IMR-90 (cell line): ENCODE measurements at regions not wholly inside any gene's neighbourhood (a gene's known extent, or its start where the extent isn't known, plus 50 kb on each side); places are given as distances from the start of the nearest gene placed in this dataset.

Experiments
- ATAC-seq: fragments of 200-7000 bp; cut with Tn5 transposase; 2 replicates; pipeline ENCODE4 v1.9.1; 2020; ENCODE audit warnings: low read depth, mild to moderate bottlenecking, moderate library complexity
- BruUV-seq: library from RNA; stranded (reverse); fragments of 400-500 nt; replicated peaks from 2 replicates; lab custom pipeline; 2021; lab: Mats Ljungman, UMichigan
- CTCF ChIA-PET: fragments of 300-600 bp; formaldehyde crosslinking; extraction: SDS; loops from one replicate; lab custom pipeline; 2021; ENCODE audit warnings: antibody characterized with exemption; lab: Yijun Ruan, JAX
- POLR2A ChIA-PET: fragments of 300-600 bp; sonication (Branson Sonifier 250); formaldehyde crosslinking; loops from one replicate; lab custom pipeline; 2022; ENCODE audit warnings: antibody characterized with exemption; ENCODE audit not compliant: unreplicated experiment; lab: Charles Lee
- DNase-seq: peaks from one replicate; pipeline ENCODE4 v3.0.0; 2013
- H2AFZ ChIP-seq: replicated peaks from 2 replicates; pipeline ENCODE3; 2013; ENCODE audit warnings: low read length, mild to moderate bottlenecking; ENCODE audit not compliant: poor library complexity
- H2AK5ac ChIP-seq: 2 replicates; pipeline ENCODE4 v1.6.1; 2013; ENCODE audit warnings: low read depth, low read length, inconsistent platforms
- H2AK9ac ChIP-seq: replicated peaks from 2 replicates; pipeline ENCODE3; 2013; ENCODE audit warnings: mild to moderate bottlenecking, low read depth, low read length, moderate library complexity; ENCODE audit not compliant: poor library complexity
- H2BK120ac ChIP-seq: 2 replicates; pipeline ENCODE4 v1.6.1; 2013; ENCODE audit warnings: low read depth, low read length, inconsistent platforms
- H2BK15ac ChIP-seq: 3 replicates; pipeline ENCODE4 v1.6.1; 2013; ENCODE audit warnings: low read depth, low read length, inconsistent platforms
- H2BK20ac ChIP-seq: 2 replicates; pipeline ENCODE4 v1.6.1; 2013; ENCODE audit warnings: low read depth, mild to moderate bottlenecking, inconsistent platforms, low read length, moderate library complexity
- H2BK5ac ChIP-seq: 2 replicates; pipeline ENCODE4 v1.6.1; 2013; ENCODE audit warnings: mild to moderate bottlenecking, low read depth, low read length, inconsistent platforms; ENCODE audit not compliant: poor library complexity, severe bottlenecking
- H3K14ac ChIP-seq: replicated peaks from 2 replicates; pipeline ENCODE4 v1.6.1; 2013; ENCODE audit warnings: low read depth, low read length, inconsistent platforms
- H3K18ac ChIP-seq: 2 replicates; pipeline ENCODE4 v1.6.1; 2013; ENCODE audit warnings: low read depth, low read length, control low read depth
- H3K23ac ChIP-seq: 2 replicates; pipeline ENCODE4 v1.6.1; 2013; ENCODE audit warnings: low read depth, low read length, inconsistent platforms
- H3K27ac ChIP-seq: 2 replicates; pipeline ENCODE4 v1.5.1; 2013; ENCODE audit warnings: mild to moderate bottlenecking, control low read depth, low read length; ENCODE audit not compliant: insufficient read depth
- H3K27me3 ChIP-seq: 2 replicates; pipeline ENCODE4 v1.6.1; 2013; ENCODE audit warnings: low read length; ENCODE audit not compliant: control insufficient read depth, insufficient read depth
- H3K36me3 ChIP-seq: 2 replicates; pipeline ENCODE4 v1.6.1; 2013; ENCODE audit warnings: low read length, mixed read lengths; ENCODE audit not compliant: control insufficient read depth, insufficient read depth
- H3K4ac ChIP-seq: 2 replicates; pipeline ENCODE4 v1.6.1; 2013; ENCODE audit warnings: low read depth, low read length, inconsistent platforms
- H3K4me1 ChIP-seq: 2 replicates; pipeline ENCODE4 v1.6.1; 2013; ENCODE audit warnings: low read length, mixed read lengths; ENCODE audit not compliant: control insufficient read depth, insufficient read depth
- H3K4me2 ChIP-seq: 2 replicates; pipeline ENCODE4 v1.6.1; 2013; ENCODE audit warnings: low read depth, mild to moderate bottlenecking, control low read depth, low read length, moderate library complexity
- H3K4me3 ChIP-seq: 2 replicates; pipeline ENCODE4 v1.5.1; 2013; ENCODE audit warnings: low read depth, mild to moderate bottlenecking, control low read depth, low read length, moderate library complexity; ENCODE audit not compliant: insufficient read depth
- H3K56ac ChIP-seq: 2 replicates; pipeline ENCODE4 v1.6.1; 2013; ENCODE audit warnings: low read length, inconsistent platforms; ENCODE audit not compliant: insufficient read depth; ENCODE audit errors: extremely low read depth
- H3K79me1 ChIP-seq, 2 experiments: 2 replicates each; pipeline ENCODE4 v1.6.1; 2013; ENCODE audit warnings: low read length in 2 of 2, inconsistent platforms in 1 of 2, low read depth in 1 of 2
- H3K9ac ChIP-seq: 2 replicates; pipeline ENCODE4 v1.6.1; 2013; ENCODE audit warnings: low read depth, low read length, control low read depth
- H3K9me1 ChIP-seq: 2 replicates; pipeline ENCODE4 v1.6.1; 2013; ENCODE audit warnings: low read length, inconsistent platforms; ENCODE audit not compliant: insufficient read depth
- H3K9me3 ChIP-seq: 2 replicates; pipeline ENCODE4 v1.6.1; 2013; ENCODE audit warnings: low read length; ENCODE audit not compliant: control insufficient read depth, insufficient read depth
- H4K20me1 ChIP-seq: 2 replicates; pipeline ENCODE4 v1.6.1; 2013; ENCODE audit warnings: low read length, inconsistent platforms; ENCODE audit not compliant: insufficient read depth
- H4K5ac ChIP-seq: 2 replicates; pipeline ENCODE4 v1.6.1; 2013; ENCODE audit warnings: mild to moderate bottlenecking, low read depth, low read length, control low read depth
- H4K8ac ChIP-seq, 2 experiments: 2 replicates each; pipeline ENCODE4 v1.6.1; 2013; ENCODE audit warnings: low read depth in 2 of 2, low read length in 2 of 2, control low read depth in 1 of 2, inconsistent platforms in 1 of 2
- H4K91ac ChIP-seq: 2 replicates; pipeline ENCODE4 v1.6.1; 2013; ENCODE audit warnings: low read depth, low read length, inconsistent platforms; ENCODE audit not compliant: insufficient read depth
- BHLHE40 ChIP-seq: fragments of 150-350 bp; IDR thresholded peaks from 2 replicates; pipeline ENCODE4 v1.6.1; 2016; ENCODE audit warnings: mild to moderate bottlenecking, low read depth, low read length
- CEBPB ChIP-seq: IDR thresholded peaks from 2 replicates; pipeline ENCODE4 v1.6.1; 2012; ENCODE audit warnings: low read depth, low read length, improper control_type of control experiment
- CHD1 ChIP-seq: IDR thresholded peaks from 2 replicates; pipeline ENCODE4 v1.6.1; 2012; ENCODE audit warnings: low read depth, low read length, improper control_type of control experiment
- ELK1 ChIP-seq: fragments of 150-350 bp; IDR thresholded peaks from 2 replicates; pipeline ENCODE4 v1.6.1; 2016; ENCODE audit warnings: low read depth, mild to moderate bottlenecking, low read length, moderate library complexity, borderline replicate concordance
- FOS ChIP-seq: fragments of 150-350 bp; IDR thresholded peaks from 2 replicates; pipeline ENCODE4 v1.6.1; 2016; ENCODE audit warnings: low read depth, low read length
- MAFK ChIP-seq: IDR thresholded peaks from 2 replicates; pipeline ENCODE4 v1.6.1; 2012; ENCODE audit warnings: low read depth, low read length, improper control_type of control experiment
- MAZ ChIP-seq: IDR thresholded peaks from 2 replicates; pipeline ENCODE4 v1.6.1; 2012; ENCODE audit warnings: low read depth, mild to moderate bottlenecking, low read length, improper control_type of control experiment, moderate library complexity, borderline replicate concordance
- MXI1 ChIP-seq: IDR thresholded peaks from 2 replicates; pipeline ENCODE4 v1.6.1; 2012; ENCODE audit warnings: low read depth, mild to moderate bottlenecking, low read length, moderate library complexity, borderline replicate concordance
- NFE2L2 ChIP-seq: fragments of 150-350 bp; IDR thresholded peaks from 2 replicates; pipeline ENCODE4 v1.6.1; 2016; ENCODE audit warnings: low read depth, mild to moderate bottlenecking, low read length
- POLR2A ChIP-seq: IDR thresholded peaks from 2 replicates; pipeline ENCODE4 v1.6.1; 2012; ENCODE audit warnings: mild to moderate bottlenecking, low read depth, low read length
- RAD21 ChIP-seq: IDR thresholded peaks from 2 replicates; pipeline ENCODE4 v1.6.1; 2012; ENCODE audit warnings: low read length, improper control_type of control experiment
- RCOR1 ChIP-seq: IDR thresholded peaks from 2 replicates; pipeline ENCODE4 v1.6.1; 2012; ENCODE audit warnings: mild to moderate bottlenecking, low read length, improper control_type of control experiment; ENCODE audit not compliant: insufficient replicate concordance
- RFX5 ChIP-seq: IDR thresholded peaks from 2 replicates; pipeline ENCODE4 v1.8.0; 2012; ENCODE audit warnings: low read depth, mild to moderate bottlenecking, low read length, moderate library complexity
- SMC3 ChIP-seq: fragments of 150-350 bp; IDR thresholded peaks from 2 replicates; pipeline ENCODE4 v1.6.1; 2016; ENCODE audit warnings: low read depth, mild to moderate bottlenecking, antibody characterized with exemption, low read length, moderate library complexity
- USF2 ChIP-seq: fragments of 150-350 bp; IDR thresholded peaks from 2 replicates; pipeline ENCODE4 v1.6.1; 2017; ENCODE audit warnings: mild to moderate bottlenecking, antibody characterized with exemption, low read length, low read depth
- WGBS, 2 experiments: methylation state at CpG; one replicate each; pipeline versions ENCODE4 v1.1.5 to v1.1.7; 2013; ENCODE audit warnings: missing lambda C conversion rate in 2 of 2; ENCODE audit not compliant: insufficient read length in 1 of 2; ENCODE audit errors: extremely low coverage in 2 of 2; 5-methylcytosine and 5-hydroxymethylcytosine counted together
- dilution Hi-C: fragments of 300-500 bp; cut with HindIII; formaldehyde crosslinking; loops from one replicate; pipeline ENCODE4 v1.14.3; 2018; ENCODE audit warnings: low sequenced_read_pairs; ENCODE audit not compliant: unreplicated experiment
- in situ Hi-C: fragments of 300-500 bp; cut with MboI; formaldehyde crosslinking; loops from 3 replicates; pipeline ENCODE4 v1.14.3; 2019; ENCODE audit warnings: low sequenced_read_pairs, inconsistent platforms, mixed read lengths
- intact Hi-C: fragments of 100-400 bp; cut with micrococcal nuclease; formaldehyde crosslinking; loops from 2 replicates; pipeline ENCODE4 v1.10.0; 2022
- TF ChIP-seq, protein P1 (sequence below): conservative IDR thresholded peaks from 2 replicates; pipeline ENCODE4 v1.5.1; 2012; ENCODE audit warnings: mild to moderate bottlenecking, low read depth, low read length, improper control_type of control experiment

- Histone ChIP-seq H3K27me3 (no peaks in the 10 kb centered on the region), H3K14ac (no peak overlapping the region), H2AK9ac (no peak overlapping the region), H2AK5ac (no peak overlapping the region), H4K91ac (no peak overlapping the region), H2AFZ (peak overlapping the region; percentile 37), H3K27ac (no peak overlapping the region), H2BK15ac (no peak overlapping the region), H3K9me3 (no peaks in the 10 kb centered on the region), H3K4ac (no peak overlapping the region), H3K36me3 (no peaks in the 10 kb centered on the region), H4K5ac (no peak overlapping the region), H3K9ac (no peak overlapping the region), H3K23ac (no peak overlapping the region), H3K18ac (no peak overlapping the region), H4K8ac (no peak overlapping the region), H3K9me1 (no peaks in the 10 kb centered on the region), H2BK20ac (no peak overlapping the region), H3K4me3 (no peak overlapping the region), H3K4me2 (no peak overlapping the region), H3K56ac (no peak overlapping the region), H3K79me1 (no peaks in the 10 kb centered on the region), H2BK5ac (no peak overlapping the region), H2BK120ac (no peak overlapping the region), H3K4me1 (no peaks in the 10 kb centered on the region), H4K20me1 (no peaks in the 10 kb centered on the region)
- BruUV-seq = no TSS peak
- POLR2A ChIA-PET = no interaction called here
- in situ Hi-C loops (no loop called here), dilution Hi-C loops (no loop called here), intact Hi-C loops (no loop called here)
- CTCF ChIA-PET = no interaction called here
- ATAC-seq (no peak), DNase-seq (no peak)
- 0% methylated on average over 2 of the region's 6 CpGs; no CpG with 5 or more reads in 1 of the 2 experiments for WGBS, 2 experiments
- no peak for TF ChIP-seq CEBPB
- no peak for TF ChIP-seq MXI1
- TF ChIP-seq BHLHE40 = no peak
- no peak for TF ChIP-seq MAZ
- no peak for TF ChIP-seq POLR2A
- no peak for TF ChIP-seq RFX5
- TF ChIP-seq CHD1 = no peak
- TF ChIP-seq ELK1 = no peak
- TF ChIP-seq RCOR1 = no peak
- TF ChIP-seq RAD21 = no peak
- TF ChIP-seq USF2 = no peak
- no peak for TF ChIP-seq SMC3
- TF ChIP-seq, protein P1, sequence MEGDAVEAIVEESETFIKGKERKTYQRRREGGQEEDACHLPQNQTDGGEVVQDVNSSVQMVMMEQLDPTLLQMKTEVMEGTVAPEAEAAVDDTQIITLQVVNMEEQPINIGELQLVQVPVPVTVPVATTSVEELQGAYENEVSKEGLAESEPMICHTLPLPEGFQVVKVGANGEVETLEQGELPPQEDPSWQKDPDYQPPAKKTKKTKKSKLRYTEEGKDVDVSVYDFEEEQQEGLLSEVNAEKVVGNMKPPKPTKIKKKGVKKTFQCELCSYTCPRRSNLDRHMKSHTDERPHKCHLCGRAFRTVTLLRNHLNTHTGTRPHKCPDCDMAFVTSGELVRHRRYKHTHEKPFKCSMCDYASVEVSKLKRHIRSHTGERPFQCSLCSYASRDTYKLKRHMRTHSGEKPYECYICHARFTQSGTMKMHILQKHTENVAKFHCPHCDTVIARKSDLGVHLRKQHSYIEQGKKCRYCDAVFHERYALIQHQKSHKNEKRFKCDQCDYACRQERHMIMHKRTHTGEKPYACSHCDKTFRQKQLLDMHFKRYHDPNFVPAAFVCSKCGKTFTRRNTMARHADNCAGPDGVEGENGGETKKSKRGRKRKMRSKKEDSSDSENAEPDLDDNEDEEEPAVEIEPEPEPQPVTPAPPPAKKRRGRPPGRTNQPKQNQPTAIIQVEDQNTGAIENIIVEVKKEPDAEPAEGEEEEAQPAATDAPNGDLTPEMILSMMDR = no peak
- TF ChIP-seq MAFK = no peak
- TF ChIP-seq NFE2L2 = no peak
- TF ChIP-seq FOS = no peak
Measured at GRCh38 chr1:101526813-101527212, 290.0 kb downstream of the S1PR1 start.
